ENCODE measurements at regions not wholly inside any gene's neighbourhood (a gene's known extent, or its start where the extent isn't known, plus 50 kb on each side); places are given as distances from the start of the nearest gene placed in this dataset.

DNA sequence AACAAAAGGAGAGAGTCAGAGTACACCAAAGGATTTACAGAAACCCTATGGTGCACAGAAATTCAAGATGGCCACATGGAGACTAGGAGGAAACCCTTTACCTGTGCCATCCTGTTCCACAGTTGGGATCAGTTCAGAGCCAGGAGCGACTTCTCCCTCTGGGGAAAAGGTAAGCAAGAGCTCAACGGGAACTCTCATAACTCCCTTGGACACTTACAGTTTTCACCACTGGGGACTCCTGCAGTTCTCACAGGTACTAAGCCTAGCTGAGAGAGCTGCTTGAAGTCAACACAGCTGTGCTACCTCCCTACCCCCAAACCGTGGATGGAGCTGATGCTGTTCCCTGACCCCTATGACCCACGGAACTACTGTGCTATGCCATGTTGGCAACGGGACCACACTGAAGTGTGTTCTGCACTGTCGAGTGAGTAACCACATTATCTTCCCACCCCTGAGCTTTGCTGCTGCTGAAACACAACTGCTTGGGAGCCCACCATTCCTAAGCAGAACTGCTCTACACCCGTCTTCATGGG lies 606.8 kb downstream of the GBE1 start:
- no peak for DNase-seq (ENCODE audit: low read depth)
- H3K4me3 ChIP-seq (ENCODE audit: low read depth, low read length), result no peak overlapping the region
- TF ChIP-seq, protein P1, sequence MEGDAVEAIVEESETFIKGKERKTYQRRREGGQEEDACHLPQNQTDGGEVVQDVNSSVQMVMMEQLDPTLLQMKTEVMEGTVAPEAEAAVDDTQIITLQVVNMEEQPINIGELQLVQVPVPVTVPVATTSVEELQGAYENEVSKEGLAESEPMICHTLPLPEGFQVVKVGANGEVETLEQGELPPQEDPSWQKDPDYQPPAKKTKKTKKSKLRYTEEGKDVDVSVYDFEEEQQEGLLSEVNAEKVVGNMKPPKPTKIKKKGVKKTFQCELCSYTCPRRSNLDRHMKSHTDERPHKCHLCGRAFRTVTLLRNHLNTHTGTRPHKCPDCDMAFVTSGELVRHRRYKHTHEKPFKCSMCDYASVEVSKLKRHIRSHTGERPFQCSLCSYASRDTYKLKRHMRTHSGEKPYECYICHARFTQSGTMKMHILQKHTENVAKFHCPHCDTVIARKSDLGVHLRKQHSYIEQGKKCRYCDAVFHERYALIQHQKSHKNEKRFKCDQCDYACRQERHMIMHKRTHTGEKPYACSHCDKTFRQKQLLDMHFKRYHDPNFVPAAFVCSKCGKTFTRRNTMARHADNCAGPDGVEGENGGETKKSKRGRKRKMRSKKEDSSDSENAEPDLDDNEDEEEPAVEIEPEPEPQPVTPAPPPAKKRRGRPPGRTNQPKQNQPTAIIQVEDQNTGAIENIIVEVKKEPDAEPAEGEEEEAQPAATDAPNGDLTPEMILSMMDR (IDR thresholded peaks at IDR 0.05; ENCODE audit: insufficient read depth, low read depth, low read length), result no peak

DNA sequence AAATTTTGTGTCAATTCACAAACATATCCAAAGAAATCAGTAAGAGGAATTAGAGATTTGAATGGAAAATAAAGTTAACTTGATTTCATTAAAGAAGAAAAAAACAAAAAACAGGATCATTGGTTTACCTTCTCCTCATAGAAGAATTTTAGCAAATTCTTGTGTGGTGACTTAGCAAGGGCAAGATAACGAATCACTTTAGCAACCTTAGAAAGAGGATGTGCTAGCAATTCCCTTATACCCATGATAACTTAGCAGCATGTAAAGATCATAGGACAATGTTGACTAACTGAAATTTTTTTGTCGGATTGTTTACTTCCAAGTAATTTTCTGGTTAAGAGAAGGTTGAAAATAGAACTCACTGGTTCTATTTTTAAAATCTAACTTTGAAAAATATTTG lies 609.3 kb downstream of the GBE1 start:
- no peak for DNase-seq (ENCODE audit: low read depth)
- no peak overlapping the region for H3K4me3 ChIP-seq (ENCODE audit: low read depth, low read length)
- TF ChIP-seq, protein P1 (IDR thresholded peaks at IDR 0.05; ENCODE audit: insufficient read depth, low read depth, low read length), result no peak

DNA sequence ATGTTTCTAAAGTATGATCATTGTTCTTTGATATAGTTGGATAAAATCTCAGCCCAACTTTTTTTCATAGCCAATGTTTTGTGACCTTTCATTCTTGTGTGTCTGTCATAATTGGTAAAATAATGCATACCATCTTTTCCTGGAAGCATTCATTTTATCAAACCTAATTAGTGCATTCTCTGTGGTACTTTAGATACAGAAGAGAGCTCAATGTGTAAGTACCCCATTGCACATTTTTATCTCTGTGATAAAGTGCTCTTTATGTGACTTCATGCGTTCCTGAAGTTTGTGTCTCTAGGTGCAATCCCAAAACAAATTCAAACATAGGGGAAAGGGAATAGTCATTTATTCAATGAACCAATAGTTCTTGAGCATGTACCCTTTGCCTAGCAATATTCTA lies 628.5 kb downstream of the GBE1 start:
- TF ChIP-seq, protein P1 (IDR thresholded peaks at IDR 0.05; ENCODE audit: insufficient read depth, low read depth, low read length), result no peak
- DNase-seq (ENCODE audit: low read depth), result no peak
- H3K4me3 ChIP-seq (ENCODE audit: low read depth, low read length), result no peak overlapping the region

DNA sequence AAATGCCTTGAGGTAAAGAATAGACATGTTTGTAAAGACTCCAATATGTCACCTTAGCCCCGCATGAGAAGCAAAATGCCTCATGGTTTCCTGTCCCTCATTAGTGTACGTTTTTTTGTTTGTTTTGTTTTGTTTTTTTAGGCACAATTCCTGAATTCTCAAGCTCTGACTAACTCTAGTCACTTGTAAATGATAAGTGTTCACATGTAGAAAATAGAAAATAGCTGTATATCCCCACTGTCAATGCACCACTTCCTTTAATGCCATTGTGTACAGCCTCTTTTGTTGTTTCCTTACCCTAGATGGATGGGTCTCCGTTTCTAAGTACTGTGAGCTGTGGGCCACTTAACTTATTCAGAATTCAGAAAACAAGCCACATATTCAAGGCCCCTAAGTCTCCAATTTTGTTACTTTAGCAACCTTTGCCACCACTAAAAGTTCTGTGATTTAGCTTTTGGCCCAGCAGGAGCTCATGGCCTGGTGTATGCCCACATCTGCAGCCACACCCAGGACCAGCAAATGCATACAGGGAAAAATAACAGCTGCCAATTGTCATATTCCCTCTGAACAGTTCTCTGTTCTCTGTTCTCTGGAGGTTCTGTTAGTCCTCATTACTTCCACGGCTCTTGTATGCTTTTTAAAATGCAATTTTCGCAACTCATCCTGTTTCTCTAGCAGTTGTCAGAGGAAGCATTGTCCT lies 655.5 kb downstream of the GBE1 start:
- no peak for DNase-seq (ENCODE audit: low read depth)
- H3K4me3 ChIP-seq (ENCODE audit: low read depth, low read length), result no peak overlapping the region
- TF ChIP-seq, protein P1 (IDR thresholded peaks at IDR 0.05; ENCODE audit: insufficient read depth, low read depth, low read length), result no peak

DNA sequence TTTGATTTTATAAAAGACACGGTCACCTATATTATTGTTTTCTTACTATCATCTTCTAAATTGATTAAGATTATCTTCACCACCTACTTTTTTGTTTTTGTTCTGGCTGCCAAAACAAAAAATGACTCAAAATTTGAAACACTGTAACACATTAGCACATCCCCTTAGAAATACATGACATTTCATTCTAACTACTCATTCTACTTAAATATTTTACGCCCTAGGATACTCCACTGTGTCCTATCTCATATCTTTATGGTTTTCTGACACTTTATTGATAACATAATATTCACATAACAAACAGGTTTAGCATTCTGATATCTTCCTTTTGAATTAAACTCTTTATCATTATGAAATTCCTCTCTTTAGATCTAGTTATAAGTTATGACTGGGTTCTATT lies 656.2 kb downstream of the GBE1 start:
- no peak for DNase-seq (ENCODE audit: low read depth)
- no peak overlapping the region for H3K4me3 ChIP-seq (ENCODE audit: low read depth, low read length)
- TF ChIP-seq, protein P1 (IDR thresholded peaks at IDR 0.05; ENCODE audit: insufficient read depth, low read depth, low read length), result no peak

DNA sequence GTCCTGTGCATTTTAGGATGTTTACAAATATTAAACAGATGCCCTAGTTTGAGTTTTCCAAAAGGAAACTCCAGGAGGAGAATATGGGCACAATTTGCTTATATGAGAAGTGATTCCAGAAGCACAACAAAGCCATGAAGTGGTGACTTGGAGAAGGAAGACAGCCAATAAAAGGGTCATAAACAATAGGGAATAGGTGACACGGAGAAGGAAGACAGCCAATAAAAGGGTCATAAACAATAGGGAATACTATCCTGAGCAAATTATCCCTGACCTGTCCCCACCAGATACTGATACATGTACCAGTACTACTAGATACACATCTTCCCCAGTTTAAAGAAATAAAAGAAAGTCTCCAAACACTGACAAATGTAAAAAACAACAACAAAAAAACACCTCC lies 663.6 kb downstream of the GBE1 start:
- DNase-seq (ENCODE audit: low read depth), result no peak
- TF ChIP-seq, protein P1 (IDR thresholded peaks at IDR 0.05; ENCODE audit: insufficient read depth, low read depth, low read length), result no peak
- no peak overlapping the region for H3K4me3 ChIP-seq (ENCODE audit: low read depth, low read length)

DNA sequence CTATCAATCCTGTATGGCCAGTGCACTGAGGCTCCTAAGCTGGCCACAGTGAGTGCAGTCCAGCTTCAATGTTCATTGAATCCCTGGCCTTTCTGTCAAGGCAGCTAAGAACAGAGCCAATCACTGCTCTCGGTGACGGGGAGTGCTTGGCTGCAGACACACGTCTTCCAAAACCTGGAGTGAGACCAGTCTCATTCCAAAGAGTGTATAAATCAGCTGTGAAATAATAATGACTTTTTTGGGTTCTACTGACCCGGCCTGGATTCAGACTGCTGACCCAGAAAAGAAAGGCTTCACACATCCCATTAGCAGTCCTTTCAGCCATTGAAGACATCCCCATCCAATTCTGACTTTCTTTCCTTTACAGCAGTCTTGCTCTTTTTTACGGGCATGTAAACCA lies 665.5 kb downstream of the GBE1 start:
- DNase-seq (ENCODE audit: low read depth), result no peak
- TF ChIP-seq, protein P1 (IDR thresholded peaks at IDR 0.05; ENCODE audit: insufficient read depth, low read depth, low read length), result no peak

More for the DNA sequence above, 665.5 kb downstream of the GBE1 start:
- no peak overlapping the region for H3K4me3 ChIP-seq (ENCODE audit: low read depth, low read length)

Measured in fibroblast of villous mesenchyme (primary cell).